SJSA1 (cell line): ENCODE measurements at regions not wholly inside any gene's neighbourhood (a gene's known extent, or its start where the extent isn't known, plus 50 kb on each side); places are given as distances from the start of the nearest gene placed in this dataset.

ENCODE experiments used
- DNase-seq, 2 experiments: peaks; one replicate each; pipeline ENCODE4 v3.0.0-alpha.2; 2015 to 2020; ENCODE audit warnings: low spot score in 2 of 2, low read depth in 1 of 2
- H3K27ac ChIP-seq: fragments of 250-450 bp; sonication (Bioruptor Pico); 2 replicates; pipeline ENCODE4 v1.5.1; 2020; ENCODE audit warnings: mild to moderate bottlenecking, moderate library complexity
- H3K27me3 ChIP-seq: fragments of 250-450 bp; sonication (Bioruptor Pico); replicated peaks from 2 replicates; pipeline ENCODE4 v1.5.1; 2020; ENCODE audit warnings: mild to moderate bottlenecking, moderate library complexity
- H3K36me3 ChIP-seq: fragments of 250-450 bp; sonication (Bioruptor Pico); 2 replicates; pipeline ENCODE4 v1.5.1; 2020; ENCODE audit warnings: mild to moderate bottlenecking
- H3K4me1 ChIP-seq: fragments of 250-450 bp; sonication (Bioruptor Pico); replicated peaks from 2 replicates; pipeline ENCODE4 v1.6.1; 2021; ENCODE audit warnings: mild to moderate bottlenecking
- H3K4me3 ChIP-seq: fragments of 250-450 bp; sonication (Bioruptor Pico); 2 replicates; pipeline ENCODE4 v1.5.1; 2020; ENCODE audit warnings: mild to moderate bottlenecking
- H3K9me3 ChIP-seq: fragments of 250-450 bp; sonication (Bioruptor Pico); replicated peaks from 2 replicates; pipeline ENCODE4 v1.5.1; 2020; ENCODE audit warnings: mild to moderate bottlenecking

DNA sequence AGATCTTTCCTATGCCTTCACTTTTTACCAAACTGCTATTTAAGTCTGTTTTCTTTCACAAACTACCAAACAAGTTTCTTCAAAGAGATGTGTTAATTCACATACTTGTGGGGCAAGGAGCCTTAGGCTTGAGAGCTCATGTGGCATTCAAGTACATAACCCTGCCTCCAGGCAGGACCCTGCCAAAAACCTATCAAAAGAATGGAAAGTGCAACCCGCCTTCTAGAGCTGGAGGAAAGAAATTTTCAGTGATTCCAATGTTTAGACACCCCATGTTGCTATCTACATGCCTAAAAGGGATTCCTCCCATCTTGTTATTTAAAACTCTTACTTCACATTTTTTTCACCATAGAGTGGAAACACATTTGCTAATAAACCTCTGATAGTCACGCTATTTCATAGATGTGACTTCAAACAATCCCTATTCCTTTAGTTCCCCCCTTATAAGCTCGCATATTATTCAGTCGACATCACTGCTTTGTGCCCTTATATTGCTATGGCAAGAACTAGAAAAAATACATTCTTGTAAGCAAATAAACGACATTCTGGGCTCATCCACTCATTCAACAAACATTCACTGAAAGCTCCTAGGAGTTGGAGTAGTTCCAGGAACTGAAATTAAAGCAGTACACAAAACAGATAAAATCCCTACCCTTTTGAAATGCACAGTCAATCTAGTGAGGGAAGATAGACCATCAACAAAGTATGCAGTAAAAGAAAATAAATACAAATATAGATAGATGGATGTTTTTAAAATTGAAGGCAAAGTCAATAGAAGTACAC is 518.1 kb downstream of the ELAVL2 start:
- Histone ChIP-seq H3K9me3 (no peaks in the 10 kb centered on the region), H3K36me3 (no peaks in the 10 kb centered on the region), H3K27me3 (no peaks in the 10 kb centered on the region), H3K4me3 (no peak overlapping the region), H3K27ac (no peak overlapping the region), H3K4me1 (no peaks in the 10 kb centered on the region)
- no peak for DNase-seq

DNA sequence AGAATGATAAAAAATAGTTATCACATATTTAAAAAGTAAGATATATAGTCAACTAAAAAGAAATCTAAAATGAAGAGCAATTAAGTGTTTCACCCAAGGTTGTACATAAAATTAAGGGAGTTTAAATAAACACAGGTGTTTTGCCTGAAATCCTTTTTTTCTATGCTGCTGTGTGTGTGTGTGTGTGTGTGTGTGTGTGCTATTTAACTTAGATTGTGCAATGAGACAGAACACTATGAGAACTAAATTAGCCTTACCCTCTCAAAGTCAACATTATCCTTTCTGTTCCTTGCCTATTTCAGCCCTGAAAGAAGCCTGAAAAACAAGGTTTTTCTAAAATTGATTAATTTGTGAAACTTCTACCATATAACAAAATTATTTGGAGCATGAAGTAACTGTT is 516.2 kb downstream of the ELAVL2 start:
- no peak for DNase-seq
- no peaks in the 10 kb centered on the region for H3K36me3 ChIP-seq
- no peaks in the 10 kb centered on the region for H3K9me3 ChIP-seq
- no peak overlapping the region for H3K27ac ChIP-seq
- H3K27me3 ChIP-seq = no peaks in the 10 kb centered on the region
- no peaks in the 10 kb centered on the region for H3K4me1 ChIP-seq
- no peak overlapping the region for H3K4me3 ChIP-seq

DNA sequence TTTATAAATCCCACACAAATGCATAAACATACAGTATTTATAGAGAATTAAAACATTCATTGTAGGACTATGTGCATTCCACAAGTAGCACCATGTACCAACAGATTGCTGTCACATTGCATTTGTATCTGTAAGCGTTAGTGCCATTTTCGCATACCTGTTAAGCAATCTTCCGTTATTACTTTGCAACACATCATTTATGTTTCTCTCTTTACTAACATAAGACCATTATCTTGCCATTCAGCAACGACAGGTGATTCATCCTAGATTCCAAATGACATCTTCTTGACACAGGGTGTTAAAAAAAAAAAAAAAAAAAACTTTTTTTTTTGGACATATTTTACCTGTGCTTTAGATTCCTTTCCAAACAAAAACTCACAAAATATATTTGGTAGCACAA is 511.8 kb downstream of the ELAVL2 start:
- Histone ChIP-seq H3K9me3 (no peaks in the 10 kb centered on the region), H3K36me3 (no peaks in the 10 kb centered on the region), H3K27me3 (no peaks in the 10 kb centered on the region), H3K4me1 (no peaks in the 10 kb centered on the region), H3K27ac (no peak overlapping the region), H3K4me3 (no peak overlapping the region)
- DNase-seq = no peak

DNA sequence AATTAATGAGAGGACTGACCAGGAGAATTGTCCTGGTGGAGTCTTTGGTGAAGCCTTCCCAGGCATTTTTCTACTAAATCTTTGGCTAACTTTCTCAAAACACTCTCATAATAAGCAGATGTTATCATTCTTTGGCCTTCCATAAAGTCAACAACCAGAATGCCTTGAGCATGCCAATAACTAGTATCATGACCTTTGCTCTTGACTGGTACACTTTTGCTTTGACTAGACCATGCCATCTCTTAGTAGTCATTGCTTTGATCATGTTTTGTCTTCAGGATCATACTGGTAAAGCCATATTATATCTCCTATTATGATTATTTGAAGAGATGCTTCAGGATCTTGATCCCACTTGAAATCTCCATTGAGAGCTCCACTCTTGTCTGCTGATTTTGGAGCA is 506.9 kb downstream of the ELAVL2 start:
- no peaks in the 10 kb centered on the region for H3K36me3 ChIP-seq
- H3K9me3 ChIP-seq = no peaks in the 10 kb centered on the region
- no peaks in the 10 kb centered on the region for H3K4me1 ChIP-seq
- H3K27me3 ChIP-seq = no peaks in the 10 kb centered on the region
- no peak overlapping the region for H3K4me3 ChIP-seq
- no peak overlapping the region for H3K27ac ChIP-seq
- DNase-seq = no peak

DNA sequence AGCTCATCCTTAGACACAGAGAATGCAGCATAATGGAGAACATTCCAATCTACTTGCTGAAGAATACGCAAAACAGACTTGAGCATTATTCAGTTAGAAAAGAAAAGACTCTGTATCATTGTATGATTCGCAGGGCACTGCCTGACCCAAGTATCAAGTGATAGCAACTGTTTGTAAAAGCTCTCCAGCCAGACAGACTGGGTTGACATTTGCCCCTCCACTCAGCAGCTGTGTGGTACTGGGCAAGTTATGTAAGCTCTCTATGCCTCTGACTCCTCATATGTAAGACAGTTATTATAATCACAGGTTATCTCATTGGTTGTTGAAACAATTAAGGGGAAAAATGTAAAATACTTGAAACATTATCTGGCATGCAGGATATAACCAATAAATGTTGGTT is 505.0 kb downstream of the ELAVL2 start:
- no peaks in the 10 kb centered on the region for H3K9me3 ChIP-seq
- no peak for DNase-seq
- H3K4me3 ChIP-seq = no peak overlapping the region
- no peak overlapping the region for H3K27ac ChIP-seq
- no peaks in the 10 kb centered on the region for H3K36me3 ChIP-seq
- no peaks in the 10 kb centered on the region for H3K4me1 ChIP-seq
- no peaks in the 10 kb centered on the region for H3K27me3 ChIP-seq

DNA sequence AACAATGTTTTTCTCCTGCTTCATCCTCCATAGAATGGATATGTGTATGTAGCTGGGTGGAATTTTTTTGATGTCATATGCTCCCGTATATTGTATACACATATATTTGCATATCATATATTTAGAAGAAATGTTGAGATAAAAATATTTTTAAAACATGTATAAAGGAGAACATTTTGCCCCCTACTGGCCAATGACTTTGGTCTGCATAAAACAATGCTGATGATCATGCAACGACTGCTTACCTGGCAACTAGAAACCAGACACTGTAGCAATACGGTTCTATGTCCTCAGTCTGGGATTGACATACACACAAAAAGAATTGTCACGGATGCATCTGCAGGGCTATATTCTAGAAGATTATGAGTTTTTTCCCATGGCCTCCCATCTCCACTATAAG is 503.6 kb downstream of the ELAVL2 start:
- DNase-seq = no peak
- no peak overlapping the region for H3K4me3 ChIP-seq
- H3K27me3 ChIP-seq = no peaks in the 10 kb centered on the region
- H3K36me3 ChIP-seq = no peaks in the 10 kb centered on the region
- no peaks in the 10 kb centered on the region for H3K4me1 ChIP-seq
- H3K27ac ChIP-seq = no peak overlapping the region
- H3K9me3 ChIP-seq = no peaks in the 10 kb centered on the region

DNA sequence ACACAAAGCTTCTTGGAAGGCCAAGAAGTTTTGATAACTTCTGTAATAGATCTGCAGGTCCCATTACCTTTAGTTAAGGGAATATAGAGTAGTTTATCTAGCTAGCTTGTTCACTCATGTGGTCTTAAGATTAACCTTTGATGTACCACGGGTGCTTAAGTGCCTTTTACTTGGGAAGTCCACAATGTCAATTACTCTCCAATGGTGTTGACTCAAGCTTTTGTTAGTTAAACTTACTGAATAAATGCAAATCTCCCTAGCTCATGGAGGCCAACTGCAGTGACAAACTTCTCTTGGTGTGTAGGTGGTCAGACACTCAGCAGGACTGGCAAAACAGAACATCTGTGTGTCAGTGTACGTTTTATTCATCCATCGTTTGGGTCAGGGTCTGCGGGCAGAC is 501.5 kb downstream of the ELAVL2 start:
- Histone ChIP-seq H3K36me3 (no peaks in the 10 kb centered on the region), H3K4me3 (no peak overlapping the region), H3K27me3 (no peaks in the 10 kb centered on the region), H3K27ac (no peak overlapping the region), H3K4me1 (no peaks in the 10 kb centered on the region), H3K9me3 (no peaks in the 10 kb centered on the region)
- DNase-seq = no peak

GRCh38 chr9:23326597-23326996 is 499.4 kb downstream of the ELAVL2 start:
- Histone ChIP-seq H3K27me3 (no peaks in the 10 kb centered on the region), H3K27ac (no peak overlapping the region), H3K36me3 (no peaks in the 10 kb centered on the region), H3K4me1 (no peaks in the 10 kb centered on the region), H3K9me3 (no peaks in the 10 kb centered on the region), H3K4me3 (no peak overlapping the region)
- no peak for DNase-seq

DNA sequence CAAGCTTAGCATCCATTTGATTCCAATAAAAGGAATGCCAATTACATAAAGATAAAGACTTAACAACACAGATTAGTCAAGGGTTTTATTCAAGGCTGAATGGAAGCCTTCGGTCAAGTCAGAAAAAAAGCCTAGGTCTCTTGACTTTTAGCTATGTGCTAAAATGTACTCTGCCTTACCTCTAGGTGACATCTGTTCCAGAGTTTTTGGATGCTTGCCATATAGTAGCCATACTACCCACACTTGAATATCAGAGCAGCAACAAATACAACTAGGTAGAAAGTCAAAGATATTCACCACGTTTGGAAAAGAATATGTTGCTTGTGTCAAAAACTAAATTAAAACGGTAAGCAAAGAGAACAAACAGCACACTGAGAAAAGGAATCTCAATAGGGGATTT is 484.7 kb downstream of the ELAVL2 start:
- no peak overlapping the region for H3K27ac ChIP-seq
- H3K27me3 ChIP-seq = no peaks in the 10 kb centered on the region
- H3K4me3 ChIP-seq = no peak overlapping the region
- no peak for DNase-seq
- no peaks in the 10 kb centered on the region for H3K9me3 ChIP-seq
- no peaks in the 10 kb centered on the region for H3K36me3 ChIP-seq
- no peaks in the 10 kb centered on the region for H3K4me1 ChIP-seq

- Histone ChIP-seq H3K27ac (no peak overlapping the region), H3K4me1 (no peaks in the 10 kb centered on the region), H3K27me3 (no peaks in the 10 kb centered on the region), H3K4me3 (no peak overlapping the region), H3K36me3 (no peaks in the 10 kb centered on the region), H3K9me3 (no peaks in the 10 kb centered on the region)
- no peak for DNase-seq
Observed at GRCh38 chr9:23342291-23342690, 483.7 kb downstream of the ELAVL2 start.

- DNase-seq = no peak
- H3K4me3 ChIP-seq = no peak overlapping the region
- no peaks in the 10 kb centered on the region for H3K4me1 ChIP-seq
- no peaks in the 10 kb centered on the region for H3K36me3 ChIP-seq
- no peak overlapping the region for H3K27ac ChIP-seq
- no peaks in the 10 kb centered on the region for H3K9me3 ChIP-seq
- no peaks in the 10 kb centered on the region for H3K27me3 ChIP-seq
Observed at GRCh38 chr9:23343226-23343625, 482.8 kb downstream of the ELAVL2 start.

DNA sequence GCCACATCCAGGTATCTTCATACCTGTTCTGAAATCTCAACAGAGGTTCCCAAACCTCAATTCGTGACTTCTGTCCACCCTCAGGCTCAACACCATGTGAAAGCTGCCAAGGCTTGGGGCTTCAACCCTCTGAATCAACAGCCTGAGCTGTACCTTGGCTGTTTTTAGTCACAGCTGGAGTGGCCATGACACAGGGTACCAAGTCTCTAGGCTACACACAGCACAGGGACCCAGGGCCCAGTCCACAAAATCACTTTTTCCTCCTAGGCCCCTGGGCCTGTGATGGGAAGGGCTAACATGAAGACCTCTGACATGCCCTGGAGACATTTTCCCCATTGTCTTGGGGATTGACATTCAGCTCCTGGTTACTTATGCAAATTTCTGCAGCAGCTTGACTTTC is 464.9 kb downstream of the ELAVL2 start:
- no peaks in the 10 kb centered on the region for H3K27me3 ChIP-seq
- H3K36me3 ChIP-seq = no peaks in the 10 kb centered on the region
- no peak overlapping the region for H3K4me3 ChIP-seq
- no peak overlapping the region for H3K27ac ChIP-seq
- DNase-seq = no peak
- H3K4me1 ChIP-seq = no peaks in the 10 kb centered on the region
- H3K9me3 ChIP-seq = no peaks in the 10 kb centered on the region

DNA sequence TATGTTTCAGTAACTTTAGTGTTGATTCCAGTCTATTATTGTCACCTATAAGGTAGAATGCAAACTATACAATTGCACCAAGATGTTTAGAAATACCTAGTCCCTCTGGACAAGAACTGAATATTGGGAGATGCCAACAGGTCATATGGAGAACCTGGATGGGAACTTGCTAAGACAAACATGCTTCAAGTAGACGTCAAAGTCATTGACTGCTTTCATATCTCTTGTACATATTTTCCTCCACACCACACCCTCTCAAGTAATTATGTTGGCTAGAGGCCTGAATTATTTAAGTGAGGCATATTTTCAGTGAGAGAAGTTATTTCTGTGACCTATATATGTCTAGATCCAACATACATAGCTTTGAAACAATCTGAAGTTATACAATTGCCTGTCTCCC is 453.3 kb downstream of the ELAVL2 start:
- H3K27ac ChIP-seq = no peak overlapping the region
- no peaks in the 10 kb centered on the region for H3K9me3 ChIP-seq
- DNase-seq = no peak

GRCh38 chr9:23375511-23375910 is 450.5 kb downstream of the ELAVL2 start:
- H3K27ac ChIP-seq = no peak overlapping the region
- H3K9me3 ChIP-seq = no peaks in the 10 kb centered on the region
- no peaks in the 10 kb centered on the region for H3K4me1 ChIP-seq
- no peak overlapping the region for H3K4me3 ChIP-seq
- DNase-seq = no peak
- no peaks in the 10 kb centered on the region for H3K36me3 ChIP-seq
- no peaks in the 10 kb centered on the region for H3K27me3 ChIP-seq

More for the DNA sequence above, 453.3 kb downstream of the ELAVL2 start:
- Histone ChIP-seq H3K4me1 (no peaks in the 10 kb centered on the region), H3K27me3 (no peaks in the 10 kb centered on the region), H3K36me3 (no peaks in the 10 kb centered on the region), H3K4me3 (no peak overlapping the region)

DNA sequence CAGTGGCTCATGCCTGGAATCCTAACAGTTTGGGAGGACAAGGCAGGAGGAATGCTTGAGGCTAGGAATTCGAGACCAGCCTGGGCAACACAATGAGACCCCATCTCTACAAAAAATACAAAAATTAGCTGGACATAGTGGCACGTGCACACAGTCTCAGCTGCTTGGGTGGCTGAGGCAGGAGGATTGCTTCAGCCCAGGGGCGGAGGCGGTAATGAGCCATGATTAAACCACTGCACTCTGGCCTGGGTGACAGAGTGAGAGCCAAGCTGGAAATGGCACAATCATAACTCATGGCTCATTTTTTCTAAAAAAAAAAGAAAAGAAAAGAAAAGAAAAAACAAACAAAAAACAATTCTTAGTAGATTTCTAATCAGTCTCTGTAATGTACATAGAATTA is 446.2 kb downstream of the ELAVL2 start:
- Histone ChIP-seq H3K27me3 (no peaks in the 10 kb centered on the region), H3K27ac (no peak overlapping the region), H3K4me1 (no peaks in the 10 kb centered on the region), H3K4me3 (no peak overlapping the region), H3K9me3 (no peaks in the 10 kb centered on the region), H3K36me3 (no peaks in the 10 kb centered on the region)
- DNase-seq = no peak
